GM21423 (cell line): ENCODE measurements at regions not wholly inside any gene's neighbourhood (a gene's known extent, or its start where the extent isn't known, plus 50 kb on each side); places are given as distances from the start of the nearest gene placed in this dataset.

Source experiments
- ATAC-seq: cut with Tn5 transposase; IDR thresholded peaks from one replicate; pipeline ENCODE4 v1.9.1; 2021; ENCODE audit warnings: mild to moderate bottlenecking, moderate library complexity; ENCODE audit not compliant: unreplicated experiment

DNA sequence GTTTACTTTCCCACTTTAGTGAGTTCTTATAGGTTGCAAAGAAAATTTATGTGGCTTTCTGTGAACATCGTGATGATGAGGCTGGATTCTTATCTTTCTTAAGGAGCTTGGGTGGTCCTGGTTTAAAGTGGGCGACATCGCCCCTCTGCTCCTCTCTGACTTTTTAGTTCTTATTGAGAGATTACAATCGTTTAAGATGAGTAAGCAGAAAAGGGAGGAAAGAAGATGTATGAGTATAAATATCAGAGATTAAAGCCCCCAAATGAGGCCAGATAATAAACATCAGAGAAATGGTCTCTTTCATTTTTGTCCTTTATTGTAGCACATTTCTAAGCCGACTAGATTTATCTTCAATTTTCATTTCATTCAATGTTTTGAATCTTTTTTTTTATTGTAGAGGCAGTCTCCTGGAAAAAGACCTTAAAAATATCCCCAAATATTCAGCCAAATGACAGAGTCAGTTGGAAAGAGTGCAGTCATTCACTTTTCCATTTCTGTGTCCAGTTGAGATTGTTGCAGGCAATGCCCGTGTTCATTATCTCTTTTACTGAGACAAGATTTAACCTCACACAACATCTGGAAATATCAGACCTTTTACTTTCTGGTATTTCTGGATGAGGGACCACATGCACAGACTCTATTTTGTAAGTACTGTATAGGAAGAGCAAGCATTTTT is 62.0 kb upstream of the PDE7B start:
- no peak for ATAC-seq

DNA sequence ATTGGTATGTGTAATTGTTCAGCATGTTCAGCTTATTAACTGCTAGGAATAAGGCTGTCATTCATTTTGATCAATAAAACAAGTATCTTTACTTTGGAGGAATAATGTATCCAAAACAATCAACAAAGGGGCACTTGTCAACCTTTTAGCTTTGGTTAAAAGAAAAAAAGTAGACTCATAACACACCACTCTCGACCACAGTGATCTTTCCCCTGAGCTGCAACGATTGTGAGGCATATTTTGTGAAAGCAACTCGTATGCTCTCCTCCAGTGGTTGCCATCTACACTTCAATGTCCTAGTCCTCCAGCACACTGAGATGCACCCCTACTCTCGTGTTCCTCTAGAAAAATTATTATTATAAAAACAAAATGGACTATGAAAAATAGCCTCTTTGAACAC is 60.1 kb upstream of the PDE7B start:
- ATAC-seq = no peak

DNA sequence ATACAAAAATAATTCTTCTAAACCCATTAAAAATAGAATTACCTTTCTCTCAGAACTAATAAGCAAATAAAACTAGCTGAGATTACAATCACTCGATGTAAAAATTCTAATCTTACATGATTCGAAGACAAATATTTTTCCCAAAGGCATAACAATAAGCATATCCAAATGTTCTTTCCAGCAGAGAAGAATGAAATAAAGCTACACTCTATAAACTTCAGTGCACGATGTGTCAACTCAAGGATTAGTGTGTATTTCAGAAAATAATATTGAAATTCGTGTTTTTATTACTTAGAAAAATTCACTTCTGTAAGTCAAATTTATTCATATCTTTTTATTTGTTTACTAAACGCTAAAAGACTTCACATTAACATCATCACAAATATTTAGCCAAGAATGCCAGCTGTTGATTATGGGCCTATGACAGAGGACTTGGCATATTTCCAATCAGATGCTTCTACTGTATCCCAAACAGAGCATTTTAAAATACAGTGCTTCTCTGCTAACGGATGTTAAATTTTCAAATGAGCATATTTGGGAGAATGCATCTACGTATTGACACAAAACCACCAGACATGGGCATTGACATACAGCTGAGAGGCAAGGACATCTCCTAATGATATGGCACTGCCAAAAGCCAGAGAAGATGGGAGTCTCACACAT is 54.7 kb upstream of the PDE7B start:
- no peak for ATAC-seq

DNA sequence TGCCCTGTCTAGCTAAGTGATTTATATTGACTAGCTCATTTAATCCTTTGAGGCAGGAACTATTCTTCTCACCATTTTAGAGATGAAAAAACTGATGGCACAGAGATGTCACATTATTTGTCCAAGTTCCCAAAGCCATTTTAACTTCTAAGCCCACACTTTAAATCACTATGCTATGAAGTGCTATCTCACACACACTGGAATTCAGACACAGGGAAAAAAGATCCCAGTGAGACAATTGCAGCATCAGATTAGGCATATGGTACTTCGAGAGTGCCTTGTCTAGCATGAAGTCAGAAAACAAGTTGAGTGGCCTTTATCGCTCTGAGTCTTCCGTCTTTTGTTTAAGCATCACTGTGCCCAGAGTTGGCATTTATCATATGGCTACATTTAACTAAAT is 54.1 kb upstream of the PDE7B start:
- ATAC-seq = no peak

DNA sequence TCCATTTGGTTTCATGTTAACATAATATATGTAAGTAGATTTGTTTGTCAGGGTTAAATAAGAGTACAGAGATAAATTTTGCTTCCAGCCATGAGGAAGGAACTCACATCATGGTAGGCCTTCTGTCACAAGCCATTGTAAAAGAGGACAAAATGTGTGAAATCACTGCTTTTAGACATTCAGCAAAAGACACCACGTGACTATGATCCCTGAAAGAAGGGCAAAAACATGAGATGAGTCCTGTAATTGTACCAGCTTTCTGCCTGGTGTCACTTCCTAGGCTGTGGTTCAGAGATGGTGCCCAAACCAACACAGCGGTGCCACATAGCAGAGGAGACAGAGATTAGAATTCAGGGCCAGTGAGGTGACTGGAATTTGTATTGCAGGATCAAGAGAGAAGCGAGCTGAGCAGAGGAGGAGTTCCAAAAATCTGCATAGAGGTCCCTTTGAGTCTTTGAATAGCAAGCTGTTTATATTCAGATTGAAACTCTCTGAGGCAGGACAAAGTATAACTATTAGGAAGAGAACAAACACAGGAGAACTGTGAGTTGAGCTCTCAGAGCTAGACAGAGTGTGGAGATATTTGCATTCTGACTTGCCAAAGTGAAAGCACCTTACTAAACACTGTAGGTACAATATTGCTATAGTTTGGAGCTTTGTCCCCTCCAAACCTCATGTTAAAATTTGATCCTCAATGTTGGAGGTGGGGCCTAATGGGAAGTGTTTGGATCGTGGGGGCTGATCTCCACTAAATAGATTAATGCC is 52.6 kb upstream of the PDE7B start:
- ATAC-seq = no peak
